SK-N-SH treated with all-trans-retinoic acid at 6 μM for 48 hours (cell line): ENCODE measurements at regions not wholly inside any gene's neighbourhood (a gene's known extent, or its start where the extent isn't known, plus 50 kb on each side); places are given as distances from the start of the nearest gene placed in this dataset.

Experiments
- ATAC-seq: fragments of 200-7000 bp; cut with Tn5 transposase; 3 replicates; pipeline ENCODE4 v1.9.1; 2020; ENCODE audit warnings: mild to moderate bottlenecking, moderate library complexity
- ARNTL ChIP-seq: fragments of 450-650 bp; formaldehyde crosslinking; IDR thresholded peaks from 2 replicates; pipeline ENCODE4 v1.5.0; 2020; ENCODE audit warnings: low read depth, mild to moderate bottlenecking, moderate library complexity, borderline replicate concordance
- BACH2 ChIP-seq: fragments of 250-450 bp; sonication (Bioruptor Pico); IDR thresholded peaks from 2 replicates; pipeline ENCODE4 v1.9.0; 2021; ENCODE audit warnings: mild to moderate bottlenecking, borderline replicate concordance
- CSRNP3 ChIP-seq: fragments of 250-450 bp; sonication (Bioruptor Pico); IDR thresholded peaks from 2 replicates; pipeline ENCODE4 v1.5.1; 2021; ENCODE audit warnings: mild to moderate bottlenecking, moderate library complexity
- GLIS3 ChIP-seq: fragments of 250-450 bp; sonication (Bioruptor Pico); IDR thresholded peaks from 2 replicates; pipeline ENCODE4 v1.5.0; 2020; ENCODE audit warnings: mild to moderate bottlenecking, moderate library complexity
- ISL1 ChIP-seq: fragments of 250-450 bp; sonication (Bioruptor Pico); IDR thresholded peaks from 2 replicates; pipeline ENCODE4 v2.1.2; 2022; ENCODE audit warnings: mild to moderate bottlenecking, moderate library complexity
- PATZ1 ChIP-seq: fragments of 250-450 bp; sonication (Bioruptor Pico); IDR thresholded peaks from 2 replicates; pipeline ENCODE4 v1.8.0; 2020; ENCODE audit warnings: mild to moderate bottlenecking, moderate library complexity, borderline replicate concordance
- POU6F1 ChIP-seq: fragments of 250-450 bp; sonication (Bioruptor Pico); IDR thresholded peaks from 2 replicates; pipeline ENCODE4 v1.8.0; 2021; ENCODE audit warnings: low read depth, mild to moderate bottlenecking, moderate library complexity, borderline replicate concordance
- RARB ChIP-seq: fragments of 250-450 bp; sonication (Bioruptor Pico); IDR thresholded peaks from 2 replicates; pipeline ENCODE4 v1.8.0; 2021; ENCODE audit warnings: mild to moderate bottlenecking, moderate library complexity
- SNAI2 ChIP-seq: fragments of 250-450 bp; sonication (Bioruptor Pico); IDR thresholded peaks from 2 replicates; pipeline ENCODE4 v1.5.0; 2020; ENCODE audit warnings: mild to moderate bottlenecking, moderate library complexity
- TCF4 ChIP-seq: fragments of 250-450 bp; sonication (Bioruptor Pico); IDR thresholded peaks from 2 replicates; pipeline ENCODE4 v1.8.0; 2021; ENCODE audit warnings: mild to moderate bottlenecking, moderate library complexity, borderline replicate concordance
- TOX ChIP-seq: fragments of 250-450 bp; sonication (Bioruptor Pico); IDR thresholded peaks from 2 replicates; pipeline ENCODE4 v1.8.0; 2021; ENCODE audit warnings: mild to moderate bottlenecking, moderate library complexity, borderline replicate concordance
- TSHZ2 ChIP-seq: fragments of 250-450 bp; sonication (Bioruptor Pico); IDR thresholded peaks from 2 replicates; pipeline ENCODE4 v1.5.0; 2020; ENCODE audit warnings: mild to moderate bottlenecking, moderate library complexity
- ZC3H10 ChIP-seq: fragments of 250-450 bp; sonication (Bioruptor Pico); IDR thresholded peaks from 2 replicates; pipeline ENCODE4 v1.5.1; 2021; ENCODE audit warnings: mild to moderate bottlenecking, moderate library complexity
- ZFP3 ChIP-seq: fragments of 250-450 bp; sonication (Bioruptor Pico); IDR thresholded peaks from 2 replicates; pipeline ENCODE4 v1.5.0; 2020; ENCODE audit warnings: mild to moderate bottlenecking, moderate library complexity
- ZFP30 ChIP-seq: fragments of 450-650 bp; formaldehyde crosslinking; IDR thresholded peaks from 2 replicates; pipeline ENCODE4 v1.5.0; 2022; ENCODE audit warnings: mild to moderate bottlenecking, moderate library complexity
- ZNF565 ChIP-seq: fragments of 450-650 bp; formaldehyde crosslinking; conservative IDR thresholded peaks from 2 replicates; pipeline ENCODE4 v1.5.0; 2020; ENCODE audit warnings: low read depth, mild to moderate bottlenecking, moderate library complexity
- ZNF70 ChIP-seq: fragments of 450-650 bp; formaldehyde crosslinking; IDR thresholded peaks from 2 replicates; pipeline ENCODE4 v1.5.0; 2020; ENCODE audit warnings: mild to moderate bottlenecking, moderate library complexity
- ZNF8 ChIP-seq: fragments of 450-650 bp; formaldehyde crosslinking; IDR thresholded peaks from 2 replicates; pipeline ENCODE4 v1.5.0; 2020; ENCODE audit warnings: mild to moderate bottlenecking, moderate library complexity

- ATAC-seq, result no peak
- TF ChIP-seq ZFP30, result no peak
- TF ChIP-seq CSRNP3 (CRISPR knock-in tag), result no peak
- TF ChIP-seq POU6F1 (CRISPR knock-in tag), result no peak
- TF ChIP-seq SNAI2 (CRISPR knock-in tag), result no peak
- no peak for TF ChIP-seq ARNTL (CRISPR knock-in tag)
- TF ChIP-seq ZNF70 (CRISPR knock-in tag), result no peak
- TF ChIP-seq ZC3H10 (CRISPR knock-in tag), result no peak
- TF ChIP-seq, all 23 proteins: peak for 0
Measured at GRCh38 chr5:173706700-173707099, 90.2 kb upstream of the BOD1 start.

- no peak for TF ChIP-seq TOX (CRISPR knock-in tag)
- TF ChIP-seq TCF4 (CRISPR knock-in tag), result 0 out of 2 replicates have a peak, but pooled peaks have one; percentile 30
- ATAC-seq, result peak; percentile 44; the same call in 1 of the 3 replicates
Measured at GRCh38 chr5:173707392-173707791, 90.9 kb upstream of the BOD1 start.

GRCh38 chr5:173709145-173709544 is 92.7 kb upstream of the BOD1 start:
- ATAC-seq, result no peak
- TF ChIP-seq POU6F1 (CRISPR knock-in tag) (no peak), ZNF565 (CRISPR knock-in tag) (no peak), CSRNP3 (CRISPR knock-in tag) (no peak), PATZ1 (CRISPR knock-in tag) (no peak), BACH2 (CRISPR knock-in tag) (no peak), ZC3H10 (CRISPR knock-in tag) (no peak), ISL1 (CRISPR knock-in tag) (no peak), TOX (CRISPR knock-in tag) (no peak), ZNF70 (CRISPR knock-in tag) (no peak), ZFP30 (no peak), SNAI2 (CRISPR knock-in tag) (no peak), ZNF8 (CRISPR knock-in tag) (no peak), RARB (CRISPR knock-in tag) (no peak), GLIS3 (no peak)

GRCh38 chr5:173709761-173710160 is 93.3 kb upstream of the BOD1 start:
- no peak for TF ChIP-seq TOX (CRISPR knock-in tag)
- TF ChIP-seq SNAI2 (CRISPR knock-in tag), result no peak
- no peak for TF ChIP-seq ARNTL (CRISPR knock-in tag)
- TF ChIP-seq TSHZ2 (CRISPR knock-in tag), result no peak
- no peak for TF ChIP-seq ZNF8 (CRISPR knock-in tag)
- TF ChIP-seq ZFP3, result no peak
- TF ChIP-seq RARB (CRISPR knock-in tag), result no peak
- no peak for TF ChIP-seq TCF4 (CRISPR knock-in tag)
- no peak for TF ChIP-seq ZNF70 (CRISPR knock-in tag)

More at GRCh38 chr5:173709761-173710160, 93.3 kb upstream of the BOD1 start:
- ATAC-seq, result no peak
